ENCODE measurements at regions not wholly inside any gene's neighbourhood (a gene's known extent, or its start where the extent isn't known, plus 50 kb on each side); places are given as distances from the start of the nearest gene placed in this dataset.
A peak's percentile ranks its signal among the peaks of the same experiment; 100 is the strongest.

DNA sequence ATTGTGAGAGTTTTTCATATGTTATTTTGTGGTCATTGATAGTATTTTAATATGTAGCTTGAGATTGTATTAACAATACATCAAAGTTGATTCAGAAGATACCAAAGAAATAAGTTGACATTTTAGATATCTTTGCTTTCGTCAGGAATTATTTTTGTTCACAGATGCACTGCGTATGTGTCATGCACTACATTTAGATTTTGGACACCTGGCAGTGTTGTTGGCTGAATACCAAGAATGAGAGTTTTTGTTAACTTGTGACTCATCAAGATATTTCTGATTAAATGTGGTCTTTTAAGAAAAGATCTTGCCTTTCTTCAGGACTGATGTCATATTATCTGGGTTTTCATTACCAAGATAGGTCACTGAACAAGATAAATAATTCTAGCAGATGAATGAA lies 633.4 kb downstream of the CENPC start:
- Histone ChIP-seq H3K9me3 (replicated peaks; ENCODE audit: control insufficient read depth, insufficient read depth, low read length) (no peaks in the 10 kb centered on the region), H3K27ac (ENCODE audit: insufficient read depth, low read depth, low read length) (no peak overlapping the region), H2AFZ (ENCODE audit: low read depth, low read length) (no peak overlapping the region), H3K9me1 (replicated peaks; ENCODE audit: control insufficient read depth, extremely low read depth, insufficient read depth, low read length) (no peaks in the 10 kb centered on the region), H3K4me1 (ENCODE audit: control insufficient read depth, extremely low read depth, insufficient read depth, low read length) (no peaks in the 10 kb centered on the region), H3K9ac (replicated peaks; ENCODE audit: extremely low read depth, insufficient read depth, low read length) (no peak overlapping the region), H3K79me2 (ENCODE audit: control insufficient read depth, insufficient read depth, low read length) (no peaks in the 10 kb centered on the region), H3K36me3 (ENCODE audit: control insufficient read depth in 2 of 2, extremely low read depth in 1 of 2, insufficient read depth in 2 of 2, low read length in 2 of 2) (no peaks in the 10 kb centered on the region), H3K27me3 (ENCODE audit: control insufficient read depth in 2 of 2, insufficient read depth in 2 of 2, low read length in 2 of 2) (no peaks in the 10 kb centered on the region), H3K4me3 (replicated peaks in 1 of 3; ENCODE audit: insufficient read depth in 1 of 3, low read depth in 1 of 3, low read length in 3 of 3) (no peak overlapping the region), H4K20me1 (replicated peaks; ENCODE audit: control insufficient read depth, extremely low read depth, insufficient read depth, low read length) (no peaks in the 10 kb centered on the region), H3K4me2 (ENCODE audit: insufficient read depth, low read length) (no peak overlapping the region)
- no TSS peak for BruUV-seq (replicated peaks)
- ChIA-PET POLR2A (no interaction called here), CTCF (no interaction called here)
- TF ChIP-seq MAX (IDR thresholded peaks at IDR 0.05; ENCODE audit: insufficient read depth, insufficient read length) (no peak), JUN (IDR thresholded peaks at IDR 0.05; ENCODE audit: borderline replicate concordance, insufficient read depth, insufficient read length, low read depth) (peak; percentile 8)
- no peak for FAIRE-seq
- dilution Hi-C loops (cut with MboI; ENCODE audit: extremely low pct_ligation_motif_present, low sequenced_read_pairs), result no loop called here
- intact Hi-C loops (cut with micrococcal nuclease), result no loop called here
- DNase-seq (ENCODE audit: low read depth, low spot score), result peak; percentile 2

DNA sequence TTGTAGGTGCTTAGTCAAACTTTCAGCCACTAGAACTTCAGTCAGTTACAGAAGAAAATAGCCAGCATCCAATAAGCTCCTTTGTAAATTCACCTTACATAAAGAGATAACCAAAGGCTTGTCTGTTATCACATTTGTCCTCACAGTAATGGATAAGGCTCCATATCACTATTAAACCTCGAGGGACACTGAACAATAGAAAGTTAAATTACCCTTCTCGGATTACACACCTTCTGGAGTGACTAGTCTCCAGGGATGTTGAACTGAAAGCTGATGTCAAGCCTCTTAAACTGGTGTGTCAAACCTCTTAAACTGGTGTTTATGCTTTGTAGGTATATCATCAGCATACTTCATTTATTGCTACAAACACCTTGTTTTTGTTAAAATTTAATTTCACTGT lies 639.0 kb downstream of the CENPC start:
- Histone ChIP-seq H3K27me3 (ENCODE audit: control insufficient read depth in 2 of 2, insufficient read depth in 2 of 2, low read length in 2 of 2) (no peaks in the 10 kb centered on the region), H3K4me2 (ENCODE audit: insufficient read depth, low read length) (no peak overlapping the region), H3K36me3 (ENCODE audit: control insufficient read depth in 2 of 2, extremely low read depth in 1 of 2, insufficient read depth in 2 of 2, low read length in 2 of 2) (no peaks in the 10 kb centered on the region), H3K79me2 (ENCODE audit: control insufficient read depth, insufficient read depth, low read length) (no peaks in the 10 kb centered on the region), H3K9me1 (replicated peaks; ENCODE audit: control insufficient read depth, extremely low read depth, insufficient read depth, low read length) (no peaks in the 10 kb centered on the region), H3K9ac (replicated peaks; ENCODE audit: extremely low read depth, insufficient read depth, low read length) (no peak overlapping the region), H3K9me3 (replicated peaks; ENCODE audit: control insufficient read depth, insufficient read depth, low read length) (no peaks in the 10 kb centered on the region), H4K20me1 (replicated peaks; ENCODE audit: control insufficient read depth, extremely low read depth, insufficient read depth, low read length) (no peaks in the 10 kb centered on the region), H2AFZ (ENCODE audit: low read depth, low read length) (no peak overlapping the region), H3K4me3 (replicated peaks in 1 of 3; ENCODE audit: insufficient read depth in 1 of 3, low read depth in 1 of 3, low read length in 3 of 3) (no peak overlapping the region), H3K27ac (ENCODE audit: insufficient read depth, low read depth, low read length) (no peak overlapping the region), H3K4me1 (ENCODE audit: control insufficient read depth, extremely low read depth, insufficient read depth, low read length) (no peaks in the 10 kb centered on the region)
- DNase-seq (ENCODE audit: low read depth, low spot score) (no peak), FAIRE-seq (no peak)
- CTCF ChIA-PET, result no interaction called here
- TF ChIP-seq MAX (IDR thresholded peaks at IDR 0.05; ENCODE audit: insufficient read depth, insufficient read length) (no peak), GATA2 (IDR thresholded peaks at IDR 0.05; ENCODE audit: insufficient read depth, insufficient read length, low read depth, low read length) (no peak), POLR2A (IDR thresholded peaks at IDR 0.05; ENCODE audit: low read depth, low read length) (no peak), CTCF (IDR thresholded peaks at IDR 0.05; ENCODE audit: extremely low read depth in 1 of 2, insufficient read depth in 1 of 2, low read depth in 1 of 2, low read length in 2 of 2) (no peak), JUN (IDR thresholded peaks at IDR 0.05; ENCODE audit: borderline replicate concordance, insufficient read depth, insufficient read length, low read depth) (no peak), EZH2 (IDR thresholded peaks at IDR 0.05; ENCODE audit: borderline replicate concordance, low read depth, low read length, severe bottlenecking) (no peak), FOS (IDR thresholded peaks at IDR 0.05; ENCODE audit: borderline replicate concordance, insufficient read depth, low read length) (no peak), POLR2AphosphoS5 (IDR thresholded peaks at IDR 0.05; ENCODE audit: insufficient read depth, low read depth, low read length) (no peak), MYC (IDR thresholded peaks at IDR 0.05; ENCODE audit: low read depth, low read length) (no peak)
- BruUV-seq (replicated peaks), result no TSS peak
- POLR2A ChIA-PET, result no interaction called here
- intact Hi-C loops (cut with micrococcal nuclease), result no loop called here
- dilution Hi-C loops (cut with MboI; ENCODE audit: extremely low pct_ligation_motif_present, low sequenced_read_pairs), result no loop called here

Measured in endothelial cell of umbilical vein (primary cell).